Hematopoietic multipotent progenitor cell treated with erythropoietin and hydrocortisone succinate and interleukin-3 and kit ligand, for 4 days (in vitro differentiated cells): ENCODE measurements at regions not wholly inside any gene's neighbourhood (a gene's known extent, or its start where the extent isn't known, plus 50 kb on each side); places are given as distances from the start of the nearest gene placed in this dataset.

ENCODE experiments used
- DNase-seq: peaks from one replicate; pipeline ENCODE4 v3.0.0-alpha.2; 2015

- DNase-seq = no peak
Measured at GRCh38 chrX:43522582-43522981, 133.5 kb upstream of the MAOA start.

GRCh38 chrX:43525901-43526610 lies 130.0 kb upstream of the MAOA start:
- no peak for DNase-seq

- no peak for DNase-seq
Measured at GRCh38 chrX:43526878-43527277, 129.2 kb upstream of the MAOA start.

- DNase-seq = no peak
Measured at GRCh38 chrX:43527801-43528200, 128.3 kb upstream of the MAOA start.

GRCh38 chrX:43530837-43531236 lies 125.3 kb upstream of the MAOA start:
- DNase-seq = no peak

- DNase-seq = no peak
Measured at GRCh38 chrX:43540318-43540717, 115.8 kb upstream of the MAOA start.

- no peak for DNase-seq
Measured at GRCh38 chrX:43551590-43551989, 104.5 kb upstream of the MAOA start.

- DNase-seq = peak; percentile 5
Measured at GRCh38 chrX:43552156-43552555, 103.9 kb upstream of the MAOA start.

GRCh38 chrX:43552703-43553102 lies 103.4 kb upstream of the MAOA start:
- DNase-seq = no peak

- no peak for DNase-seq
Measured at GRCh38 chrX:43553257-43553656, 102.8 kb upstream of the MAOA start.

GRCh38 chrX:43556207-43556606 lies 99.9 kb upstream of the MAOA start:
- DNase-seq = no peak

- peak; percentile 70 for DNase-seq
Measured at GRCh38 chrX:43557792-43558191, 98.3 kb upstream of the MAOA start.

GRCh38 chrX:43559644-43560043 lies 96.5 kb upstream of the MAOA start:
- peak; percentile 67 for DNase-seq

GRCh38 chrX:43560247-43560946 lies 95.7 kb upstream of the MAOA start:
- no peak for DNase-seq

GRCh38 chrX:43562372-43562771 lies 93.7 kb upstream of the MAOA start:
- DNase-seq = no peak

GRCh38 chrX:43564953-43565352 lies 91.1 kb upstream of the MAOA start:
- DNase-seq = no peak

GRCh38 chrX:43566170-43566569 lies 89.9 kb upstream of the MAOA start:
- no peak for DNase-seq

- DNase-seq = no peak
Measured at GRCh38 chrX:43573441-43574015, 82.6 kb upstream of the MAOA start.

GRCh38 chrX:43580621-43581020 lies 75.5 kb upstream of the MAOA start:
- DNase-seq = no peak

- DNase-seq = no peak
Measured at GRCh38 chrX:43581167-43581566, 74.9 kb upstream of the MAOA start.

GRCh38 chrX:43581888-43582539 lies 74.1 kb upstream of the MAOA start:
- no peak for DNase-seq

- DNase-seq = no peak
Measured at GRCh38 chrX:43582540-43582913, 73.6 kb upstream of the MAOA start.

- no peak for DNase-seq
Measured at GRCh38 chrX:43585922-43586321, 70.2 kb upstream of the MAOA start.

- no peak for DNase-seq
Measured at GRCh38 chrX:43586830-43587229, 69.3 kb upstream of the MAOA start.
